GM19468 (cell line): ENCODE measurements at regions not wholly inside any gene's neighbourhood (a gene's known extent, or its start where the extent isn't known, plus 50 kb on each side); places are given as distances from the start of the nearest gene placed in this dataset.

Experiments
- ATAC-seq: cut with Tn5 transposase; IDR thresholded peaks from one replicate; pipeline ENCODE4 v1.9.1; 2021; ENCODE audit warnings: mild to moderate bottlenecking, moderate library complexity, moderate number of reproducible peaks; ENCODE audit not compliant: unreplicated experiment; ENCODE audit errors: extremely low read depth

DNA sequence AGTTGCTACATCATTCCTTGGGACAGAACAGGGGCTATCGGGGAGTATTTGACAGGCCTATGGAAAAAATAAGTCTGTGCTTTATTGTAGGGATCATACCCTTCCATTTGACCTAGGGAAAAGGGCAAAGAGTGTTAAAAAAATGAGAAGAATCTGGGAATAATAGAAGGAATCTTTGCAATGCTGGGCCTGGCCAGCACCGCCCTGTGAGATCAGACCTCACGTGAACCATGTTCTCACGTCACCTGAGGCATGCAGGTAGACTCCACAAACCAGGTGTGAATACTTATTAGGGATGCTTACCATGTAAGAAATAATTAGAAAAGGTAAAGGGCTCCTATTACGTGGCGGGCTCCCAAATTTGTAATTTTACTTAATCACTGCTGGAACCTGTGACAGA lies 177.5 kb upstream of the GATA6 start:
- ATAC-seq: no peak

DNA sequence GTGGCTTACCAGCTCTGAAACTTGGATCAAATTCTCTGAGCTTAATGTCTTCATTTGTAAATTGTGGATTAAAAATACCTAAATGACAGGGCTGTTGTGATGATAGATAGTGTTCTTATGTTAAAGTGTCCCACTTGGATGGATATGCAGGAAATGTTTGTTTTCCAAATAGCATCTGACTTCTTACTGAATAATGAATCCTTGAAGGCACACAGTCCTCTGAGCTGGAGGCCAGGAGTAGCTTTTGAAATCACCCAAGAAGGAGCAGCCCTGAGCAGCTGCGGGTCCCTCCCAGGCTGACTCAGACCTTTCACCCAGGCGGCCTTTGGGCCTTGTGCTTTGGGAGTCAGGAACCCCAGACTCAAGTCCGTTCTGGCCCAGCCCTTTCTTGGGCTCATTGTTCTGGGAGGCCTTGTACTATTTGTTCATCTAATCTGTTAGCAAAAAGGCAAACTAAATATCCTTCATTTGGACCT lies 173.0 kb upstream of the GATA6 start:
- no peak for ATAC-seq

DNA sequence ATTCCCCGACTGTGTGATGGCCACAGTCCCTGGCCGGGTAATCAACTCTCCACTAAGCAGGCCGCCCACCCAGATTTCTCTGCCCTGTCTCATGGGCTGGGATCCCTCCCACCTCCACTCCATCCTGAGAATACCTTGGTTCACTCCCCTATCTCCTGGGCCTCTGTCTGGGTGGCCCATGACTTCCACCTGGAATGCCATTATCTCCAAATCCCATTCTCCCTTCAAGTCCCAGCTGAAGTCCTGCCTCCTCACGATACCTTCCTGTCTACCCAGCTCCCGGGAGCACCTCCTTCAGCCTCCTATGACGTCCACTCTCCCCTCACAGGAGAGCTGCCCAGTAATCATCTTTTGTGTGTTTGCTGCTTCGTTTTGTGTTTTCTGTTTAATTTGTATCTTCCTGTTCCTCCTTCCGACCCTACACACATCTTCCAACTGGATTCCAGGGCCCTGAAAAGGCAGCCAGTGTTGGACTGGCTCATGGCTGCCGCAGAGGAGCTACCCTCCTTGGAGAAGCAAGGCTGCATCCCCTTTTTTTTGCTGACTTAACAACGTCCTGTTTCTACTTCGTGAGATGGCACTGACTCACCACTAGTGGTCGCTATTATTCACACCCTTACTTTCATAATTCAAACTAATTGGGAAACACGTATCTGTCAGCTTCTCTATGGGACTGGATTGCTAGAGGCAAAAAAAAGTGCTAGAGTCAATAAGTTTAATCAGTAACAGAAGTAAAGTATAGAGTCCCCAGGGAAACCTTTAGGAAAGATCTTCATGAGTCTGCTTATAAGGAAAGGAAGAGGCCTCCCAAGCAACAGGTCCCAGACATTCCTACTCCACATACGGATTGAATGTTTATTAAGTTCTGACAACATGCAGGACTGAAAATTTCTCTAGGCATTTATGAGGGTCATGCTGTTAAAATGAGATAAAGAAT lies 171.9 kb upstream of the GATA6 start:
- ATAC-seq: no peak

DNA sequence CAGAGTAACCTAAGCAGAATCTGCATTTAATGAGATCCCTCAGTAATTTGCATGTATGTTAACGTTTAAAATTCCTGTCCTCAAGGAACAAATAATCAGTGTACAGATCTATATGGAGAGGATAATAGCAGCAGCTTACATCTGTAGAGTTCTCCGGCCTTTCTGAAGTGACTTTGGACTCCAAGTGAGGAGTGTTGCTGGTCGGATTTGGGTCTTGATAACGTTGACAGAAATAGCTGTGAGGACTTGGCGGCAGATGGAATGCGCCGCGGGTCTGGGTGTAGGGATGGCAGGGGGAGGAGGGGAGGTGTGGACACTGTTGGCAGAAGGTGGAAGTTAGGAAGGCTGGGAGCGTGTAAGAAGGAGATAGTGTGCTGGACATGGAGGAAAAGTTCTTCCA lies 170.9 kb upstream of the GATA6 start:
- no peak for ATAC-seq

DNA sequence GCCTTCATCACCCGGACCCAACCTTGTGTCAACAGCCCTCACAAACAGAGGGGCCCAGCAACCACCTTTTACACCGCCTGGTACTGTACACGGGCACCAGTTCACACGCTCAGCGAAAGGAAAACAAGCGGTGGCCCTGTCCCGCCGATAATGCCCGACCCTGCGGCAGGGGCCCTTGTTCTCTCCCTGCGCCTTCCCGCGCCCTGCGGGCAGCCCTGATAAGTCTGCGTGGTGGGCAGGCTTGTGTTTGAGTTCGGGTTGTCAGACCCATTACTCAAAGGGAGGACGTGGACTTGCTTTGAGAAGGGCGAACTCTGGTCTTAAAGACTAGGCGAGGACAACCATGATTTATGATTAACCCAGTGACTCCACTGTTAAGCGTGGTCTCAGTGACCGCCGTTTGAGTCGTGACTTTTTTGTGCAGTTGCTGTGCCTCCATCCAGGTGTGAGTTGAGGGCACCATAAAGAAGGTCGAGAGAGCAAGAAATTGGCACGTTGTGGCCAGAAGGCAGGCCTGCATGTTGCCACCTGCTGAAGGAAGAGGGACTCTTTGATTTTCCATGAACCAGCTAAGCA lies 167.4 kb upstream of the GATA6 start:
- ATAC-seq: no peak

DNA sequence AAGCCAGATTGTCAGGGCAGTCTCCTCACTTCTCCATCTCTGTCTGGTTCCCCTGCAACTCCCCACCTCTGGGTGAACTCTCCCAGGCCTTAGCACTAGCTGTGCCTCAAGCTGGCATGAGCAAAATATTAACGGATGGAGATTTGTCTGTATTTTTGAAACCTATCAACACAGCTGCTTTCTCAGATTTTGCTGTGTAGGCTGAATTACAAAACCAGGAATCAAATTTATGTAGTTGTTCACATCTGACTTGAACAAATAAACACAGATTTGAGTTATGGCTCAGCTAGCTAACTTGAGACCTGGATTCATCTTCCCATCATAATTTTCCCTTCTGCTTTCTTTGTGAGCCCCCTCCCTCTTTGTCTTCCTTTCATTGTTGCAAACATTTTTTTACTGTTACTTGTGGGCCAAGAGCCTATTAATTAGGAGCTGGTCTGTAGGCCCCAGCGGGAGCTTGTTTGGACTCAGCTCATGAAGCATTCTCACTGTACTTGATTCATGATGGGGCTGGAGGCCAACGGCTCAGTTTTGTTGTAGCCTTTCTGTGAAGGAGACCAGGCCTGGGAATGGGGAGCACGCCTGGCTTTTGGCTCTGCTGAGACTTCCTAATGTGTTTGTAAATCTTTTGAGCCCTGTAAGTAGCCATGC lies 164.1 kb upstream of the GATA6 start:
- no peak for ATAC-seq

DNA sequence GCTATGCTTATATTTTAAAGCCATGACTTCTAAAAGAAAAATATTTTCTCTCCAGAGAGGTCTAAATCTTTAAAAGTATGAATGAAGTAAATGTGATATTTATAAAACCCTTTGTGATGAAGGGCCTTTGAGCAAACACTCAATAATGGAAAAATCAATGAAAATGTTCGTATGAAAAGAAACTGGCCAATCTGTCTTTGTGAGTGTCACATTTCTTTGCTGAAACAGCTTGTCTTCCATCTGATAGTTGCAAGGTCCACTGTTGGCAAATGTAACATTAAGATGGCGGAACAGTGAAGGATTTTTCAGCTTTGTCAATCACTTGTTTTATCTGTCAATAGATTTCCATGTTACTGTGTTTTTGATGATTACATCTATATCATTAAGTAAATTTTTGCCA lies 162.9 kb upstream of the GATA6 start:
- ATAC-seq: no peak

DNA sequence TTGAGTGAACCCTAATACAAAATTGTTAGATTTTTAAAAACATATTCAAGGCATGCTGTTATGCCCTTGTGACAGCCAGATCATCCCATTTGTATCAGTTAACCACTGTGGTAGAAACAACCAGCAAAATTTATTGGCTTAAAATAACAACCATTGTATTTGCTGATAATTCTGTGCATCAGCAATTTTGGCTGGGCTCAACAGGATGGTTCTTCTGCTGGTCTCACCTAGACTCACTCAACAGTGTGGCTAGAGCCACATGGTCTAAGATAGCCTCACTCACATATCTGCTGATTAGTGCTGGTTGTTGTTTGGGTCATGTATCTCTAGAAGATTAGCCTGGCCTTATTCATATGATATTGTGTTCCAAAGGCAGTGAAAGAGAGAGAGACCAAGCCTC lies 160.1 kb upstream of the GATA6 start:
- no peak for ATAC-seq

DNA sequence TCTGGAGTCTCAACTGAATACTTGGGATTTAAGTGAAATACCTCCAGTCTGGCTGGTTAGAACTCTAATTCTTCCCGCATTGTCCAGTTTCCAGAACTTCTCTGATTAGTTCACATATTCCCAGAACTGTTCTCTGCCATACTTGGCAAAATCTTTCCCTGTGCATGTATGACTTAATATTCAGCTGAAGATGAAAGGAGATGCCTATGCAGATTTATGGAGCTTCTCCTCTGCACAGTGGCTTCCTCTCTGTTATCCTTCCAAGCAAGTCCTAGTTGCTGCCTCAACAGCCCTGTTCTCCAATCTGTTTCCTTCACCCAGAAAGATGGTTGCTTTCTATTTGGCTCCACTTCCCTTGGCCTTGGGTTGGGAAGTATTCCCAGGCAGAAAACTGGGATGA lies 155.4 kb upstream of the GATA6 start:
- no peak for ATAC-seq

DNA sequence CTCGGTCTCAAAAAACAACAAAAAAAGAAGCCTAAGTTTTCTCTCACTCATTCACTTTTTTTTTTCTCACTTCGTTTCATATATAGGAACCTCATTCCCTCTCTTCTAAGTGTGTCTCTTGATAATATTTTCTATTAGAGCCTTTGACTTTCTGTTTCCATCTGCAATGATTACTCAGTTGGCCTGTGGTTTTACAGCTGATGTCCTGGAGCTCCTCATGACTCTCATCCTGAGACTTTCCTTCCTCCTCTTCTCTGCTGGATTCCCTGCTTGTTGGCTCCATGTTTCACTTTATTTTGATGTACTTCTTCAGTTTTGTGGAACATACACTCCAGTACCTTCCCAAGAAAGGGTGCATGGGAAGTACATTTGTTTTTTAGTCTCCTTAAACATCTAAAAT lies 154.2 kb upstream of the GATA6 start:
- ATAC-seq: no peak

DNA sequence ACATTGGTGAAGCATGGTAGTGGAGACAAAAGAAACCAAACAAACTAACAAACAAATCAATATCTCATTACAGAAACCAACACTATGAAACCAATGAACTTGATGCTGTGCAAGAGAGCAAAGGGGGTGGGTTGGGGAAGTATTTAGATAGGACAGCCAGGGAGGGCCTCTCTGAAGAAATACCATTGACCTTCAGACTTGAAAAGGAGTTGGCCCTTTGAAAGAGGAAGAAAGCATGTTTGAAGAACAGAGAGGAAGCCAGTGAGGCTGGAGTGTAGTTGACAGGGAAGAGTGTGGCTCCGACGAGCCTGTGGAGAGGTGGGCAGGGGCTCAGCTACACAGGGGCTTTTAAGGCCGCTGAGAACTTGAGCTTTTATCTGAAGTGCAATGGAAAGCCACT lies 151.0 kb upstream of the GATA6 start:
- ATAC-seq: no peak

DNA sequence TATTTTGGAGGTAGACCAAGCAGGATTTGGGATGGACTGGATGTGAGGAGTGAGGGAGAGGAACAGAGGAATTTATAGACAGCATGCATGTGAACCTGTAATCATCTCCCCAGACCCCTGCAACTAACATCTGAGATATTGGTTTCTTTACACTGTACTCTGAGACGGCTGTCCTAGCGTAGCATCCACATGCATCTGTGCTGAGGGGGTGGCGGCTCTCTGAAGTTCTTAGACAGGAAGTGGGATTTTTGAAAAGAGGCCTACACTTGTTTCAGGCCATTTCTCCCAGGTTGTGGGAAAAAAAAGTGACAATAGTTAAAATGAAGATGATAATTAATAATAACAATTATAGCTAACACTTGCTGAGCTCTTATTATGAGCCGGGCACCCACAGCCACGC lies 150.2 kb upstream of the GATA6 start:
- ATAC-seq: no peak

DNA sequence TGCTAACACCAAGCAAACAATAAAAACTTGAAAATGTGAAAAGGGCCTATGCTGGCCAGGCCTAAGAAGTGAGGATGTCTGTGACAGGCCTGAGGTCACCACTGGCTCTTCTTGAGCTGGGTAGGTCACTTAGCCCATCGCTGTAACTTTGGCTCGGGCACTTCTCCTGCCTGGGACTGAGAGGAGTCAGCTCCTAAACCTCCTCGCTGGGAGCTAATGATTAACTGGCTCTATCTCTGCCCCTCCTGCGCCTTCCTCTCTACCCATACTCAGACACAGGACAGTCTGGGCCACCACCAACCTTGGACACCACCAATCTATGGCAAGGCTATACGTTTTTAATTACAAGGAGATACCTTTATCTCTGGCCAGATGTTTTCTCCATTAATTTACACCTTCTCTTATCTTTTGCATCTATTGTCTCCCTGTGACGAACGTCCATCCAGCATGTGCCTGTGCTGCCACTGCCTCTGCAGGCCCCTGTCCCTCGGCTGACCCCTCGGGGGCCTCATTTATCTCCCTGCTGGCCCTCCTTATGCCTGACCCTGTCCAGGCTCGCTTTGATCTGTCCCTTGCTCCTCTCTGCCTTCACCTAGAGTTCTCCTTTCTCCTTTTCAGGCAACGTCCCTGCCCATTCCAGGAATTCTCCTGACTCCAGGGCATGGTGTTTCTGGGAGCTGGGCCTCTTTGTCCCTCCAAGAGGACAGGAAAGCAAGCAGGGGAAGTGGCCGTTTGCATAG lies 149.1 kb upstream of the GATA6 start:
- no peak for ATAC-seq

DNA sequence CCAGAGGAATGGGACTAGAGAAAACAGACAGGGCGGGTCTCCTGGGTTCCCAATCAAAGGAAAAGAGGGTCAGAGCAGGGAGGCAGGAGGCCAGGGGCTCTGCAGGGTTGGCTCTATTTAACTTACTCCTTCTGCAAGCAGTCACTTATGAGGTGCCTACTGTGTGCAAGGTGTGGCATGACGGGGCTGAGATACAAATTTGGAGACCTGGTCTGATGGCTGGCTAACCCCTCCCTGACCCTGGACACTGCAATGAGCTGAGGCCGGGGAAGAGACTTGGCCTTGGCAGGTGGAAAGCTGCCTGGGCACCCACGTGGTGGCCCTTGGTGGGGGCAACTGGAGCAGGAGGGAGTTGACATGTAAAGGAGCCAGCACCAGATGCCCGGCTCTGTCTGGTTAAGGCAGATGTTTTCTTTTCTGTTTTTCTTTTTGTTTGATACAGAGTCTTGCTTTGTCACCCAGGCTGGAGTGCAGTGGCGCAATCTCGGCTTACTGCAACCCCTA lies 148.5 kb upstream of the GATA6 start:
- ATAC-seq: no peak

DNA sequence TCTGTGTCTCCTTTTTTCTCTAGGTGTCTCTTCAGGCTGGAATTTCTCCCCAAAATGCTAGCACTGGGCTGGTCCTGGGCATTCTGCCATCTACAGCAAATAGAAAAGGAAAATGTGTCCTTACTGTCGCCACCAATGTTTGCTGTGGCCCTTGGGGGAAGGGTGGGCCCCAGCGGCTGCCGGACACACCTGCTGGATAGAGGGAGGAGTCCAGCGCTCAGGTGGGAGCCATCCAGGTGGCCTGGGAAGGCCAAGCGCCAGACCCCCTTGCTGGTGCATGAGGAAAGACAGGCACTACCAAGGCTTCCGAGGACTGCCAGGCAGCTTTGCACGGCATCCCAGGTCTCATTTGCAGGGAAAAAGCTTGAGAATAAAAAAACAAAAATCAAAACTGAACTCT lies 147.7 kb upstream of the GATA6 start:
- ATAC-seq: no peak

DNA sequence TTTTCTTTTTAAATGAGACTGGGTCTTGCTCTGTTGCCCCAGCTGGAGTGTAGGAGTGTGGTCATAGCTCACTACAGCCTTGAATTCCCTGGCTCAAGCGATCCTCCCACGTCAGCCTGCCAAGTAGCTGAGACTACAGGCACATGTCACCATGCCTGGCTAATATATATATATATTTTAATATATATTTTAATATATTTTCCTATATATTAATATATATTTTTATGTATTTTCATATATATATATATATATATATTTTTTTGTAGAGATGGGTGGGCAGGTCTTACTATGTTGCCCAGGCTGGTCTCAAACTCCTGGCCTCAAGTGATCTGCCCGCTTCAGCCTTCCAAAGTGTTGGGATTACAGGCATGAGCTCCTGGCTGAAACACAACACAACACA lies 144.5 kb upstream of the GATA6 start:
- ATAC-seq: no peak

DNA sequence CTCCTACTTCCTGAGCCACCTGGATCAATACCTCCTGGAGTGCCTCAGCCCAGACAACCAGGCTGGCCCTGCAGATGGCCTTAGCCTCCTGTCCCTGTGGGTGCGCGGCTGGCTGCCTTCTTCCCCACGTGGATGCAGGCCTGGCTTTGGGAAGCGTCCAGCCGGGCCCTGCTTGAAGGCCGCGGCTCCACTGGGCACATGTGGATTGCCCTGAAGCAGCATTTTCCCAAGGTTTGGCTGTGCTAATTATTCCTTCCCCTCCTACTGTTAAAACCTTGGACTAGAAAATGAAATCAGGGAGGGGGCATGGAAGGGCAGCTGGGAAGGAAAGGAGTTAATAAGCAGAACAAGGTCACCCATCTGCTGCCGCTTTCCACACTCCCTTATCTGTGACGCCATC lies 143.0 kb upstream of the GATA6 start:
- ATAC-seq: no peak

DNA sequence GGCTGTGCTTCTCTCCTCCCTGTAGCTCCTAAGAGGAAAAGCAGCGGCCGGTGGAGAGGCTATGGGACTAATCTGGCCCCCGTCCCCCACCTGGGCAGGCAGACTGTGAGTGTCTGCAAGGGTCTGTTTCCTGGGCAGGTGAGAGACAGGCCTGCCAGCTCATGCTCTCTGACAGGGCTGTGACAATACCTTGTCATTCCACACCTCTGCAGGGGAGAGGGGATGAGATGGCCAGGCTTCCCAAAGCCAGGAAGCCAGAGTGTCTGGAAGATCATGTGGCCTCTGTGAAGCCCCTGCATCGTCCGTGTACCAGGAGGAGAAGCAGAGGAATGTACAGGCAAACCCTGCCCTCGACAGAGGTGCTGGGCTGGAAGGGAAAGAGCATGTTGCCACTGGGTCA lies 142.5 kb upstream of the GATA6 start:
- ATAC-seq: no peak

DNA sequence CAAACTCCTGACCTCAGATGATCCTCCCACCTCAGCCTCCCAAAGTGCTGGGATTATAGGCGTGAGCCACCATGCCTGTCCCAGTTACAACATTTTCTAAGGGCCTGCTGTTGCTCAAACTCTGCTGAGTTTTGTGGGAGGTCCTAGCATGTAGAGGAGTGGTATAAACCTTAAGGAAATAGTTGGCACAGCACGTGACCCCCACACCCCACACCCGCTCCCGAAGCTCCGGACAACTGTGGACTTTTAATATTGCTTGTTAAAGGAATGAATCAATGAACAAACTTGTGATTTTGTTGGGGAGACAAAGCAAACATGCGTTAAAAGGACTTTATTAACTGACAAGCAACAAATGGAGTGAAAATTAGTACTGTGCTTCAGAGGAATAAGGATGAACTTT lies 137.8 kb upstream of the GATA6 start:
- no peak for ATAC-seq

DNA sequence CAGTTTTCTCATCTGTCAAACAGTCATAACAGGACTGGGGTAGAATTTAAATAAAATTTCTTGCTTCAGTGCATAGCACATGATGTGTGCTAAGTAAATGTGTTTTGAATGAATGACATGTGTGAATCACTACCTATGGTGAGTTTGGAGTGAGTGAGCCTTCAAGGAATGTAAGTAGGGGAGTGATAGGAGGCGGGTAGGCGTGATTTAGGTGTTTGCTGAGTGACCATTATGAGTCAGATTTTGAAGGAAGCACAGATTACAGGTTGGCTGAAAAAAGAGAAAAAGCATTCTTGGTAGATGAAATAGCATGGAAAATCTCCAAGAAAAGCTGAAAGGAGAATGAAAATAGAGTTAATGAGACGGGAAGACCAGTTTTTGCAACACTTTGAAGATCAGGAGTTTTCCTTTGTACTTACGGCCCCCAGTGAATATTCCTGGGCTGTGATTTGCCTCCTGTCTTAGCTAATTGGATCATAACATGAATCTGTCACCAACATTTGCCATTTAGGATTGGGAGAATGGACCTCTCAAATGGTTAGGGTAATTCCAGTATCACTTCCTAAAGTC lies 136.9 kb upstream of the GATA6 start:
- ATAC-seq: no peak
